DOHH2 (cell line): ENCODE measurements at regions not wholly inside any gene's neighbourhood (a gene's known extent, or its start where the extent isn't known, plus 50 kb on each side); places are given as distances from the start of the nearest gene placed in this dataset.

ENCODE experiments used
- H3F3A ChIP-seq: fragments of 200-600 bp; sonication (generic), shearing (Covaris generic); 2 replicates; pipeline ENCODE4 v1.6.0; 2016; ENCODE audit warnings: antibody characterized with exemption, mild to moderate bottlenecking; ENCODE audit not compliant: control insufficient read depth, insufficient read depth
- H3K27ac ChIP-seq: fragments of 200-600 bp; sonication (generic); 2 replicates; pipeline ENCODE4 v1.5.1; 2014; ENCODE audit warnings: low read depth, mild to moderate bottlenecking, low read length, moderate library complexity
- H3K27me3 ChIP-seq: fragments of 200-600 bp; sonication (generic); 2 replicates; pipeline ENCODE4 v1.6.1; 2014; ENCODE audit warnings: mild to moderate bottlenecking, low read length, mixed read lengths; ENCODE audit not compliant: control insufficient read depth
- H3K36me3 ChIP-seq: fragments of 200-600 bp; sonication (generic); 2 replicates; pipeline ENCODE4 v1.6.1; 2014; ENCODE audit warnings: mild to moderate bottlenecking, low read length, moderate library complexity, mixed read lengths; ENCODE audit not compliant: control insufficient read depth
- H3K4me1 ChIP-seq: fragments of 200-600 bp; sonication (generic); 2 replicates; pipeline ENCODE4 v1.6.1; 2014; ENCODE audit warnings: mild to moderate bottlenecking, low read length, mixed read lengths; ENCODE audit not compliant: control insufficient read depth
- H3K4me2 ChIP-seq: fragments of 200-600 bp; sonication (generic); 2 replicates; pipeline ENCODE4 v1.6.0; 2014; ENCODE audit warnings: mild to moderate bottlenecking, low read length, moderate library complexity
- H3K4me3 ChIP-seq: fragments of 200-600 bp; sonication (generic); 2 replicates; pipeline ENCODE4 v1.5.1; 2014; ENCODE audit warnings: mild to moderate bottlenecking, low read length, mixed read lengths
- H3K79me2 ChIP-seq: fragments of 200-600 bp; sonication (generic); 2 replicates; pipeline ENCODE4 v1.6.1; 2014; ENCODE audit warnings: mild to moderate bottlenecking, low read length, mixed read lengths; ENCODE audit not compliant: control insufficient read depth
- H3K9me2 ChIP-seq: fragments of 200-600 bp; sonication (generic); replicated peaks from 2 replicates; pipeline ENCODE4 v1.6.1; 2014; ENCODE audit warnings: mild to moderate bottlenecking, low read length, mixed read lengths; ENCODE audit not compliant: control insufficient read depth
- H3K9me3 ChIP-seq: fragments of 200-600 bp; sonication (generic); 2 replicates; pipeline ENCODE4 v1.6.1; 2014; ENCODE audit warnings: antibody characterized with exemption, low read length, mixed read lengths; ENCODE audit not compliant: control insufficient read depth, insufficient read depth
- H4K20me1 ChIP-seq: fragments of 200-600 bp; sonication (generic); 2 replicates; pipeline ENCODE4 v1.6.0; 2014; ENCODE audit warnings: low read depth, mild to moderate bottlenecking, antibody characterized with exemption, low read length, moderate library complexity; ENCODE audit not compliant: control insufficient read depth, insufficient read depth
- CTCF ChIP-seq: fragments of 200-600 bp; sonication (generic); IDR thresholded peaks from one replicate; pipeline ENCODE4 v1.5.1; 2014; ENCODE audit warnings: antibody characterized with exemption, mild to moderate bottlenecking, low read depth, low read length; ENCODE audit not compliant: poor library complexity, severe bottlenecking
- EZH2phosphoT487 ChIP-seq: fragments of 200-600 bp; sonication (generic); IDR thresholded peaks from 2 replicates; pipeline ENCODE4 v1.6.1; 2017; ENCODE audit warnings: borderline replicate concordance, mild to moderate bottlenecking, antibody characterized with exemption, low read length, moderate library complexity, mixed read lengths

GRCh38 chr18:65983750-65984149 lies 232.9 kb downstream of the CDH7 start:
- TF ChIP-seq CTCF: no peak
- TF ChIP-seq EZH2phosphoT487: no peak
- Histone ChIP-seq H3F3A (no peaks in the 10 kb centered on the region), H3K27me3 (no peaks in the 10 kb centered on the region), H3K27ac (no peak overlapping the region), H3K4me2 (no peak overlapping the region), H3K9me2 (no peaks in the 10 kb centered on the region), H3K4me1 (no peaks in the 10 kb centered on the region), H4K20me1 (no peaks in the 10 kb centered on the region), H3K36me3 (no peaks in the 10 kb centered on the region), H3K4me3 (no peak overlapping the region), H3K9me3 (no peaks in the 10 kb centered on the region), H3K79me2 (no peaks in the 10 kb centered on the region)

DNA sequence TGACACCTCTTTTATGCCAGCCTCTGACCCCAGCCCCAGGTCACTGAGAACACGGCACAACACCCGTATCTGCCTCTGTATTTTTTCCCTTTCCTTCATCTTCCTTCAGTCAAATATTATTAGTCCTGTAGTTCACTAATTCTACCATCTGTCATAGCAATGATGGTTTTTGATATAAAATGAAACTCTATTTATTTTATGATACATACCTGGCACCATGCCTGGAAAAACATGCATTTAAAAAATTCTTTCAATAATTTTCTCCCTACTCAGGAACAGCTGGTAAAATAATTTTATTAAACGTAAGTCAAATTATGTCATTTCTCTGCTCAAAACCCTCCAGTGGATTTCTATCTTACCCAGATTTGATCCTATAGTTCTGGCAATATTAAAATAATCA lies 224.7 kb downstream of the CDH7 start:
- no peaks in the 10 kb centered on the region for H3F3A ChIP-seq

GRCh38 chr18:65974758-65975157 lies 223.9 kb downstream of the CDH7 start:
- Histone ChIP-seq H3K4me3 (no peak overlapping the region), H3K9me2 (no peaks in the 10 kb centered on the region), H3F3A (no peaks in the 10 kb centered on the region), H4K20me1 (no peaks in the 10 kb centered on the region), H3K27ac (no peak overlapping the region), H3K4me1 (no peaks in the 10 kb centered on the region), H3K79me2 (no peaks in the 10 kb centered on the region), H3K4me2 (no peak overlapping the region), H3K27me3 (no peaks in the 10 kb centered on the region), H3K36me3 (no peaks in the 10 kb centered on the region), H3K9me3 (no peaks in the 10 kb centered on the region)
- TF ChIP-seq EZH2phosphoT487 (no peak), CTCF (no peak)

More for the DNA sequence above, 224.7 kb downstream of the CDH7 start:
- H3K9me2 ChIP-seq: no peaks in the 10 kb centered on the region
- no peaks in the 10 kb centered on the region for H3K79me2 ChIP-seq
- H3K4me3 ChIP-seq: no peak overlapping the region
- H3K4me2 ChIP-seq: no peak overlapping the region
- no peaks in the 10 kb centered on the region for H3K4me1 ChIP-seq
- H3K9me3 ChIP-seq: no peaks in the 10 kb centered on the region
- TF ChIP-seq EZH2phosphoT487 (no peak), CTCF (no peak)
- H3K27me3 ChIP-seq: no peaks in the 10 kb centered on the region
- no peaks in the 10 kb centered on the region for H4K20me1 ChIP-seq
- H3K36me3 ChIP-seq: no peaks in the 10 kb centered on the region
- H3K27ac ChIP-seq: no peak overlapping the region
